Suprapubic skin (tissue), 3 donors: ENCODE measurements at regions not wholly inside any gene's neighbourhood (a gene's known extent, or its start where the extent isn't known, plus 50 kb on each side); places are given as distances from the start of the nearest gene placed in this dataset.

Experiments used
- POLR2AphosphoS5 ChIP-seq, 3 donors: sonication (generic); formaldehyde crosslinking; IDR thresholded peaks; one replicate each; pipeline ENCODE4 v1.6.1; 2017; ENCODE audit warnings: antibody characterized with exemption in 3 of 3
- TF ChIP-seq, protein P1 (sequence below), 2 donors: fragments of 200-600 bp in 1 of 2; fragments of 450-650 bp in 1 of 2; sonication (generic) in 1 of 2; IDR thresholded peaks; one replicate each; pipeline ENCODE4 v1.5.1; 2016 to 2019; ENCODE audit warnings: antibody characterized with exemption in 2 of 2, mild to moderate bottlenecking in 1 of 2, moderate library complexity in 1 of 2

DNA sequence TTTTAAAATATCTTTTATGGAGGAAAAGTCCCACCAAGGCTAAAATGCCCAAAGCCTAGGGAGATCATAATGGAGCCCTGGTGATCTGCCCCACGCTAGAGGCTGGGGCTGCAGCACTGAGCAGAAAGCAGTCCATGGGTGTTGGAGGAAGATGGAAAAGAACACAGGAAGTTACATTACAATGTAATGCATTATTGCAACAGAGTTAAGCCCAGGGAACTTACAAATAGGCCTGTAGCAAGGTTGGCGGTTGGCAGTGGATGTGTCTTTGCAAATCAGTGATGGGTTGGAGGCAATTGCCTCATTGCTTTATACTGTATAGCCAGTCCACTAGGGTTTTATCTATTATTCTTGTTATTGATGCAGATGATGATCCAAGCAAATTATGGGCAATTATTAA lies 399.9 kb downstream of the NDFIP2 start:
- TF ChIP-seq, protein P1, sequence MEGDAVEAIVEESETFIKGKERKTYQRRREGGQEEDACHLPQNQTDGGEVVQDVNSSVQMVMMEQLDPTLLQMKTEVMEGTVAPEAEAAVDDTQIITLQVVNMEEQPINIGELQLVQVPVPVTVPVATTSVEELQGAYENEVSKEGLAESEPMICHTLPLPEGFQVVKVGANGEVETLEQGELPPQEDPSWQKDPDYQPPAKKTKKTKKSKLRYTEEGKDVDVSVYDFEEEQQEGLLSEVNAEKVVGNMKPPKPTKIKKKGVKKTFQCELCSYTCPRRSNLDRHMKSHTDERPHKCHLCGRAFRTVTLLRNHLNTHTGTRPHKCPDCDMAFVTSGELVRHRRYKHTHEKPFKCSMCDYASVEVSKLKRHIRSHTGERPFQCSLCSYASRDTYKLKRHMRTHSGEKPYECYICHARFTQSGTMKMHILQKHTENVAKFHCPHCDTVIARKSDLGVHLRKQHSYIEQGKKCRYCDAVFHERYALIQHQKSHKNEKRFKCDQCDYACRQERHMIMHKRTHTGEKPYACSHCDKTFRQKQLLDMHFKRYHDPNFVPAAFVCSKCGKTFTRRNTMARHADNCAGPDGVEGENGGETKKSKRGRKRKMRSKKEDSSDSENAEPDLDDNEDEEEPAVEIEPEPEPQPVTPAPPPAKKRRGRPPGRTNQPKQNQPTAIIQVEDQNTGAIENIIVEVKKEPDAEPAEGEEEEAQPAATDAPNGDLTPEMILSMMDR (IDR thresholded peaks at IDR 0.05), result no peak
- TF ChIP-seq POLR2AphosphoS5 (IDR thresholded peaks at IDR 0.05), result no peak
